Esophagus muscularis mucosa (tissue), 4 donors: ENCODE measurements at regions not wholly inside any gene's neighbourhood (a gene's known extent, or its start where the extent isn't known, plus 50 kb on each side); places are given as distances from the start of the nearest gene placed in this dataset.

Experiments used
- CTCF ChIP-seq, 3 experiments: fragments of 200-600 bp in 2 of 3; fragments of 450-650 bp in 1 of 3; sonication (generic) in 2 of 3; IDR thresholded peaks; one replicate each; pipeline ENCODE4 v1.5.1; 2017 to 2019; ENCODE audit warnings: antibody characterized with exemption in 3 of 3, mild to moderate bottlenecking in 2 of 3, moderate library complexity in 1 of 3
- EP300 ChIP-seq: sonication (generic); formaldehyde crosslinking; IDR thresholded peaks from one replicate; pipeline ENCODE4 v1.6.1; 2017; ENCODE audit warnings: antibody characterized with exemption
- POLR2A ChIP-seq: fragments of 450-650 bp; IDR thresholded peaks from one replicate; pipeline ENCODE4 v1.6.1; 2017; ENCODE audit warnings: antibody characterized with exemption, moderate library complexity, mild to moderate bottlenecking, low read depth
- POLR2AphosphoS5 ChIP-seq, 2 donors: sonication (generic); formaldehyde crosslinking; IDR thresholded peaks; one replicate each; pipeline ENCODE4 v1.6.1; 2017; ENCODE audit warnings: antibody characterized with exemption in 2 of 2

- TF ChIP-seq CTCF (IDR thresholded peaks at IDR 0.05) (no peak), POLR2A (no peak), POLR2AphosphoS5 (IDR thresholded peaks at IDR 0.05) (no peak), EP300 (no peak)
These were observed 209.6 kb upstream of the SLC39A10 start for GRCh38 chr2:195447323-195447975.
